Spinal cord (tissue), 9 donors: ENCODE measurements at regions not wholly inside any gene's neighbourhood (a gene's known extent, or its start where the extent isn't known, plus 50 kb on each side); places are given as distances from the start of the nearest gene placed in this dataset.
A peak's percentile ranks its signal among the peaks of the same experiment; 100 is the strongest.

Experiments used
- DNase-seq, 6 donors: peaks; one replicate each; pipeline versions ENCODE4 v3.0.0 to v3.0.0-alpha.2; 2013 to 2015; ENCODE audit warnings: low spot score in 6 of 6, low read depth in 4 of 6
- H3K27ac ChIP-seq: one replicate; pipeline ENCODE4 v1.5.1; 2013; ENCODE audit warnings: low read depth, low read length, control low read depth
- H3K27me3 ChIP-seq: one replicate; pipeline ENCODE4 v1.6.1; 2013; ENCODE audit warnings: low read length; ENCODE audit not compliant: control insufficient read depth, insufficient read depth
- H3K36me3 ChIP-seq: one replicate; pipeline ENCODE4 v1.6.1; 2013; ENCODE audit warnings: low read length; ENCODE audit not compliant: control insufficient read depth, insufficient read depth
- H3K4me1 ChIP-seq: one replicate; pipeline ENCODE4 v1.6.1; 2013; ENCODE audit warnings: low read length; ENCODE audit not compliant: control insufficient read depth, insufficient read depth
- H3K4me3 ChIP-seq: one replicate; pipeline ENCODE4 v1.5.1; 2013; ENCODE audit warnings: low read depth, low read length, control low read depth
- H3K9me3 ChIP-seq: one replicate; pipeline ENCODE4 v1.6.1; 2013; ENCODE audit warnings: low read length; ENCODE audit not compliant: control insufficient read depth, insufficient read depth
- WGBS: methylation state at CpG from one replicate; pipeline ENCODE4 v1.1.5; 2013; ENCODE audit warnings: missing lambda C conversion rate; ENCODE audit not compliant: insufficient coverage; 5-methylcytosine and 5-hydroxymethylcytosine counted together
- donor health status: healthy.

GRCh38 chr4:126051689-126052424, 737.1 kb downstream of the FAT4 start:
- peak overlapping the region; percentile 64 for H3K27ac ChIP-seq
- no CpG with 5 or more reads among the region's 1 CpG for WGBS
- DNase-seq, result peak in 2 of 6 donors; percentile 43 to 50
- H3K36me3 ChIP-seq, result no peaks in the 10 kb centered on the region
- H3K4me1 ChIP-seq, result no peaks in the 10 kb centered on the region
- H3K4me3 ChIP-seq, result no peak overlapping the region
- no peaks in the 10 kb centered on the region for H3K9me3 ChIP-seq
- H3K27me3 ChIP-seq, result no peaks in the 10 kb centered on the region

GRCh38 chr4:126056116-126056650, 741.4 kb downstream of the FAT4 start:
- DNase-seq, result peak in 2 of 6 donors; percentile 13 to 36
- Histone ChIP-seq H3K36me3 (no peaks in the 10 kb centered on the region), H3K27me3 (no peaks in the 10 kb centered on the region), H3K4me1 (no peaks in the 10 kb centered on the region), H3K9me3 (no peaks in the 10 kb centered on the region), H3K27ac (no peak overlapping the region), H3K4me3 (no peak overlapping the region)
- WGBS, result no CpG with 5 or more reads among the region's 2 CpGs

- no peak overlapping the region for H3K4me3 ChIP-seq
- H3K27ac ChIP-seq, result no peak overlapping the region
- no peaks in the 10 kb centered on the region for H3K9me3 ChIP-seq
- H3K27me3 ChIP-seq, result no peaks in the 10 kb centered on the region
- no peaks in the 10 kb centered on the region for H3K4me1 ChIP-seq
- no peak for DNase-seq
- H3K36me3 ChIP-seq, result no peaks in the 10 kb centered on the region
Observed at GRCh38 chr4:126057371-126057770, 742.6 kb downstream of the FAT4 start.

GRCh38 chr4:126058596-126058995, 743.8 kb downstream of the FAT4 start:
- no peak for DNase-seq
- WGBS, result 100% methylated on average over 1 of the region's 2 CpGs
- H3K27ac ChIP-seq, result no peak overlapping the region
- no peak overlapping the region for H3K4me3 ChIP-seq
- H3K4me1 ChIP-seq, result no peaks in the 10 kb centered on the region
- H3K9me3 ChIP-seq, result no peaks in the 10 kb centered on the region
- no peaks in the 10 kb centered on the region for H3K27me3 ChIP-seq
- no peaks in the 10 kb centered on the region for H3K36me3 ChIP-seq

GRCh38 chr4:126061655-126062054, 746.9 kb downstream of the FAT4 start:
- H3K4me3 ChIP-seq, result no peak overlapping the region
- 95% methylated on average over 3 of the region's 4 CpGs for WGBS
- H3K9me3 ChIP-seq, result no peaks in the 10 kb centered on the region
- no peaks in the 10 kb centered on the region for H3K36me3 ChIP-seq
- H3K4me1 ChIP-seq, result no peaks in the 10 kb centered on the region
- no peaks in the 10 kb centered on the region for H3K27me3 ChIP-seq
- no peak for DNase-seq
- no peak overlapping the region for H3K27ac ChIP-seq

GRCh38 chr4:126065016-126065415, 750.3 kb downstream of the FAT4 start:
- DNase-seq, result no peak
- H3K27ac ChIP-seq, result no peak overlapping the region
- no peaks in the 10 kb centered on the region for H3K36me3 ChIP-seq
- H3K4me1 ChIP-seq, result no peaks in the 10 kb centered on the region
- no peaks in the 10 kb centered on the region for H3K27me3 ChIP-seq
- no peak overlapping the region for H3K4me3 ChIP-seq
- no peaks in the 10 kb centered on the region for H3K9me3 ChIP-seq

- Histone ChIP-seq H3K4me3 (no peak overlapping the region), H3K27ac (peak overlapping the region; percentile 40), H3K9me3 (no peaks in the 10 kb centered on the region), H3K27me3 (no peaks in the 10 kb centered on the region), H3K4me1 (no peaks in the 10 kb centered on the region), H3K36me3 (no peaks in the 10 kb centered on the region)
- peak in 3 of 6 donors; percentile 23 to 79 (median 64) for DNase-seq
- WGBS, result no CpG with 5 or more reads among the region's 4 CpGs
Observed at GRCh38 chr4:126071346-126072333, 756.9 kb downstream of the FAT4 start.

GRCh38 chr4:126081336-126081735, 766.6 kb downstream of the FAT4 start:
- DNase-seq, result peak in 1 of 6 donors; percentile 7
- Histone ChIP-seq H3K4me3 (no peak overlapping the region), H3K36me3 (no peaks in the 10 kb centered on the region), H3K27ac (no peak overlapping the region), H3K4me1 (no peaks in the 10 kb centered on the region), H3K9me3 (no peaks in the 10 kb centered on the region), H3K27me3 (no peaks in the 10 kb centered on the region)
- WGBS, result no CpG with 5 or more reads among the region's 3 CpGs

- DNase-seq, result no peak
- Histone ChIP-seq H3K27me3 (no peaks in the 10 kb centered on the region), H3K36me3 (no peaks in the 10 kb centered on the region), H3K9me3 (no peaks in the 10 kb centered on the region), H3K4me1 (no peaks in the 10 kb centered on the region), H3K4me3 (no peak overlapping the region), H3K27ac (no peak overlapping the region)
- no CpG with 5 or more reads among the region's 2 CpGs for WGBS
Observed at GRCh38 chr4:126086041-126086440, 771.3 kb downstream of the FAT4 start.
